HCT116 (cell line): ENCODE measurements at regions not wholly inside any gene's neighbourhood (a gene's known extent, or its start where the extent isn't known, plus 50 kb on each side); places are given as distances from the start of the nearest gene placed in this dataset.

Source experiments
- ATAC-seq: fragments of 200-7000 bp; cut with Tn5 transposase; 2 replicates; pipeline ENCODE4 v1.9.1; 2020; ENCODE audit warnings: mild to moderate bottlenecking, moderate library complexity
- BruUV-seq: library from RNA; stranded (reverse); fragments of 400-500 nt; replicated peaks from 2 replicates; lab custom pipeline; 2021; lab: Mats Ljungman, UMichigan
- CTCF ChIA-PET: fragments of 300-600 bp; sonication (Branson Sonifier 250); formaldehyde crosslinking; loops from one replicate; lab custom pipeline; 2021; ENCODE audit warnings: antibody characterized with exemption; lab: Charles Lee
- POLR2A ChIA-PET: fragments of 300-600, 350-600 bp; sonication (Branson Sonifier 250); formaldehyde crosslinking; loops from one replicate; lab custom pipeline; 2021; ENCODE audit warnings: antibody characterized with exemption; lab: Charles Lee
- RAD21 ChIA-PET, 2 experiments: fragments of 300-600 bp; sonication (Branson Sonifier 250); formaldehyde crosslinking; loops; one replicate each; lab custom pipeline; 2023; ENCODE audit warnings: low total read pairs in 2 of 2; ENCODE audit not compliant: uncharacterized antibody in 2 of 2, unreplicated experiment in 2 of 2, low non-redundant PET in 1 of 2; lab: Charles Lee
- DNase-seq: peaks from one replicate; pipeline ENCODE4 v3.0.0-alpha.2; 2010; ENCODE audit warnings: low read depth, low spot score
- H2AFZ ChIP-seq: fragments of 200-600 bp; shearing (Covaris generic), sonication (generic); 2 replicates; pipeline ENCODE4 v1.6.1; 2017; ENCODE audit warnings: low read depth, mixed run types, mixed read lengths, antibody characterized with exemption, low read length; ENCODE audit not compliant: poor library complexity, severe bottlenecking
- H3K27ac ChIP-seq: 2 replicates; pipeline ENCODE4 v1.5.1; 2012; ENCODE audit warnings: low read depth, low read length
- H3K27me3 ChIP-seq: fragments of 200-600 bp; sonication (generic); 2 replicates; pipeline ENCODE4 v1.6.1; 2016; ENCODE audit warnings: mixed run types, low read length, mixed read lengths; ENCODE audit not compliant: insufficient read depth
- H3K36me3 ChIP-seq, 2 experiments: fragments of 200-500 bp in 1 of 2; fragments of 200-600 bp in 1 of 2; sonication (Bioruptor generic) in 1 of 2; sonication (generic) in 1 of 2; 2 replicates each; pipeline versions ENCODE4 v1.5.1 to v1.6.1; 2014 to 2016; ENCODE audit warnings: low read length in 2 of 2, inconsistent platforms in 1 of 2, mixed read lengths in 1 of 2, mixed run types in 1 of 2; ENCODE audit not compliant: insufficient read depth in 2 of 2, control insufficient read depth in 1 of 2
- H3K4me1 ChIP-seq, 2 experiments: fragments of 200-600 bp in 1 of 2; sonication (generic) in 1 of 2; 2 replicates each; pipeline versions ENCODE4 v1.5.1 to v1.6.1; 2012 to 2017; ENCODE audit warnings: low read length in 2 of 2, inconsistent platforms in 1 of 2, mild to moderate bottlenecking in 1 of 2, mixed read lengths in 1 of 2, mixed run types in 1 of 2, moderate library complexity in 1 of 2; ENCODE audit not compliant: insufficient read depth in 2 of 2, control insufficient read depth in 1 of 2
- H3K4me2 ChIP-seq: fragments of 200-600 bp; sonication (generic); 2 replicates; pipeline ENCODE4 v1.6.1; 2017; ENCODE audit warnings: mixed run types, low read length, mixed read lengths
- H3K4me3 ChIP-seq, 2 experiments: fragments of 200-600 bp in 1 of 2; sonication (generic) in 1 of 2; replicated peaks in 1 of 2; 2 replicates each; pipeline ENCODE4 v1.5.1; 2011 to 2016; ENCODE audit warnings: low read length in 2 of 2, control low read depth in 1 of 2, low read depth in 1 of 2, mild to moderate bottlenecking in 1 of 2, mixed read lengths in 1 of 2, mixed run types in 1 of 2
- H3K79me2 ChIP-seq: fragments of 200-600 bp; sonication (generic); 2 replicates; pipeline ENCODE4 v1.6.1; 2017; ENCODE audit warnings: mild to moderate bottlenecking, mixed run types, low read length, moderate library complexity, mixed read lengths; ENCODE audit not compliant: insufficient read depth
- H3K9ac ChIP-seq: fragments of 200-600 bp; sonication (generic); 2 replicates; pipeline ENCODE4 v1.6.1; 2016; ENCODE audit warnings: low read length, mixed read lengths
- H3K9me2 ChIP-seq: fragments of 200-600 bp; sonication (generic), shearing (Covaris generic); 2 replicates; pipeline ENCODE4 v1.6.1; 2017; ENCODE audit warnings: mixed run types, mild to moderate bottlenecking, moderate library complexity; ENCODE audit not compliant: insufficient read depth
- H3K9me3 ChIP-seq, 2 experiments: fragments of 200-500 bp in 1 of 2; fragments of 200-600 bp in 1 of 2; sonication (Bioruptor generic) in 1 of 2; sonication (generic) in 1 of 2; 2 replicates each; pipeline ENCODE4 v1.6.1; 2014 to 2017; ENCODE audit warnings: low read length in 2 of 2, mixed read lengths in 2 of 2, inconsistent platforms in 1 of 2, low read depth in 1 of 2, mild to moderate bottlenecking in 1 of 2, mixed run types in 1 of 2, moderate library complexity in 1 of 2; ENCODE audit not compliant: control insufficient read depth in 1 of 2, insufficient read depth in 1 of 2
- H4K20me1 ChIP-seq: fragments of 200-600 bp; sonication (generic), shearing (Covaris generic); 2 replicates; pipeline ENCODE4 v1.6.1; 2017; ENCODE audit warnings: mixed run types, mild to moderate bottlenecking, moderate library complexity; ENCODE audit not compliant: insufficient read depth
- ATF3 ChIP-seq: IDR thresholded peaks from 2 replicates; pipeline ENCODE4 v1.6.1; 2012
- CBX3 ChIP-seq: IDR thresholded peaks from 2 replicates; pipeline ENCODE4 v1.6.1; 2012; ENCODE audit warnings: low read depth
- CEBPB ChIP-seq: IDR thresholded peaks from 2 replicates; pipeline ENCODE4 v1.6.1; 2012; ENCODE audit warnings: low read depth
- ELF1 ChIP-seq: IDR thresholded peaks from 2 replicates; pipeline ENCODE4 v1.6.1; 2012; ENCODE audit warnings: low read depth, borderline replicate concordance
- EZH2 ChIP-seq: fragments of 200-600 bp; sonication (generic); IDR thresholded peaks from 2 replicates; pipeline ENCODE4 v1.6.1; 2017; ENCODE audit warnings: antibody characterized with exemption, mixed run types
- EZH2phosphoT487 ChIP-seq: fragments of 200-600 bp; IDR thresholded peaks from 2 replicates; pipeline ENCODE4 v1.6.1; 2018; ENCODE audit warnings: antibody characterized with exemption, borderline replicate concordance
- FOSL1 ChIP-seq: IDR thresholded peaks from 2 replicates; pipeline ENCODE4 v1.6.1; 2012; ENCODE audit warnings: low read depth
- JUND ChIP-seq: IDR thresholded peaks from 2 replicates; pipeline ENCODE4 v1.6.1; 2012
- MAX ChIP-seq: IDR thresholded peaks from 2 replicates; pipeline ENCODE4 v1.6.1; 2012
- POLR2A ChIP-seq: IDR thresholded peaks from 2 replicates; pipeline ENCODE4 v1.7.0; 2011; ENCODE audit warnings: borderline replicate concordance; ENCODE audit not compliant: insufficient read depth, insufficient read length; ENCODE audit errors: extremely low read depth
- POLR2AphosphoS5 ChIP-seq: IDR thresholded peaks from 2 replicates; pipeline ENCODE4 v1.6.1; 2011; ENCODE audit warnings: mild to moderate bottlenecking, low read depth, low read length, moderate library complexity
- RAD21 ChIP-seq: IDR thresholded peaks from 2 replicates; pipeline ENCODE4 v1.6.1; 2012; ENCODE audit warnings: low read depth, mild to moderate bottlenecking
- REST ChIP-seq: IDR thresholded peaks from 2 replicates; pipeline ENCODE4 v1.6.1; 2012; ENCODE audit warnings: low read depth
- SIN3A ChIP-seq: IDR thresholded peaks from 2 replicates; pipeline ENCODE4 v1.6.1; 2012; ENCODE audit warnings: low read depth
- SRF ChIP-seq: IDR thresholded peaks from 2 replicates; pipeline ENCODE4 v1.6.1; 2012; ENCODE audit warnings: low read depth
- ZBTB33 ChIP-seq: IDR thresholded peaks from 2 replicates; pipeline ENCODE4 v1.6.1; 2011; ENCODE audit warnings: mild to moderate bottlenecking, low read length, moderate library complexity; ENCODE audit not compliant: insufficient replicate concordance; ENCODE audit errors: extremely low read depth
- ZFX ChIP-seq: fragments of 450-650 bp; IDR thresholded peaks from 2 replicates; pipeline ENCODE4 v1.6.1; 2017
- ZNF274 ChIP-seq: fragments of 200-500 bp; sonication (Bioruptor generic); IDR thresholded peaks from 2 replicates; pipeline ENCODE4 v1.6.1; 2014; ENCODE audit warnings: mild to moderate bottlenecking, low read depth, low read length, inconsistent platforms
- intact Hi-C: fragments of 100-400 bp; cut with micrococcal nuclease; formaldehyde crosslinking; loops from 2 replicates; pipeline ENCODE4 v1.10.0; 2022
- TF ChIP-seq, protein P1 (sequence below), 3 experiments: fragments of 200-600 bp in 1 of 3; sonication (generic) in 1 of 3; IDR thresholded peaks in 2 of 3; conservative IDR thresholded peaks in 1 of 3; 2 replicates each; pipeline ENCODE4 v1.5.1; 2012 to 2017; ENCODE audit warnings: low read depth in 2 of 3, low read length in 2 of 3, antibody characterized with exemption in 1 of 3, borderline replicate concordance in 1 of 3, control low read depth in 1 of 3, mild to moderate bottlenecking in 1 of 3, mixed read lengths in 1 of 3, mixed run types in 1 of 3, moderate library complexity in 1 of 3; ENCODE audit not compliant: insufficient read depth in 1 of 3

DNA sequence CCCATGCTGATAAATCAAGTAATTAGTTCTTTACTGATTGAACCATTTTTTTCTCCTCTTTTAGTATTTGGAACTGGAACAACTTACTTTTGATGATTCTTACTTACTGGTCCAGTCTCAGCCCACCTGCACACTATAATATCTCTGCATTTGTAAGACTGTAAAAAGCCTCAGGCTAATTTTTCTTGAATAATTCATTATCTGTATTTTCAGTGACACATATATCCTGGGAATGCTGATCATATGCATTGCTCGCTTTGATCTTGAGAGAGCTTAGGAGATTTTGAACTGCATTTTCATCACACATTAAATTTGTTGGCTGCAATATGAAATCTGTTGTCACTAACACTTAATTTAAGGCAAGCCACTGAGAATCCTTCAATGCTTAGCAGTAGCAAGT is 760.6 kb downstream of the EDEM1 start:
- H3K4me1 ChIP-seq, result no peaks in the 10 kb centered on the region
- no peaks in the 10 kb centered on the region for H3K36me3 ChIP-seq
- ChIA-PET POLR2A (no interaction called here), CTCF (no interaction called here), RAD21 (no interaction called here)
- TF ChIP-seq MAX (no peak), ZNF274 (no peak), EZH2phosphoT487 (no peak), RAD21 (no peak), ELF1 (no peak), FOSL1 (no peak), ZBTB33 (no peak), ATF3 (no peak), CBX3 (no peak), JUND (no peak), SRF (no peak), REST (no peak), CEBPB (no peak), ZFX (no peak), EZH2 (no peak), POLR2A (no peak), SIN3A (no peak), POLR2AphosphoS5 (no peak)
- TF ChIP-seq, protein P1, sequence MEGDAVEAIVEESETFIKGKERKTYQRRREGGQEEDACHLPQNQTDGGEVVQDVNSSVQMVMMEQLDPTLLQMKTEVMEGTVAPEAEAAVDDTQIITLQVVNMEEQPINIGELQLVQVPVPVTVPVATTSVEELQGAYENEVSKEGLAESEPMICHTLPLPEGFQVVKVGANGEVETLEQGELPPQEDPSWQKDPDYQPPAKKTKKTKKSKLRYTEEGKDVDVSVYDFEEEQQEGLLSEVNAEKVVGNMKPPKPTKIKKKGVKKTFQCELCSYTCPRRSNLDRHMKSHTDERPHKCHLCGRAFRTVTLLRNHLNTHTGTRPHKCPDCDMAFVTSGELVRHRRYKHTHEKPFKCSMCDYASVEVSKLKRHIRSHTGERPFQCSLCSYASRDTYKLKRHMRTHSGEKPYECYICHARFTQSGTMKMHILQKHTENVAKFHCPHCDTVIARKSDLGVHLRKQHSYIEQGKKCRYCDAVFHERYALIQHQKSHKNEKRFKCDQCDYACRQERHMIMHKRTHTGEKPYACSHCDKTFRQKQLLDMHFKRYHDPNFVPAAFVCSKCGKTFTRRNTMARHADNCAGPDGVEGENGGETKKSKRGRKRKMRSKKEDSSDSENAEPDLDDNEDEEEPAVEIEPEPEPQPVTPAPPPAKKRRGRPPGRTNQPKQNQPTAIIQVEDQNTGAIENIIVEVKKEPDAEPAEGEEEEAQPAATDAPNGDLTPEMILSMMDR (IDR thresholded peaks at IDR 0.05 in 2 of 3, conservative IDR thresholded peaks at IDR 0.05 in 1 of 3; ENCODE audit: borderline replicate concordance in 1 of 3, insufficient read depth in 1 of 3, low read depth in 2 of 3, low read length in 2 of 3), result no peak
- no peaks in the 10 kb centered on the region for H3K9me3 ChIP-seq
- H3K27ac ChIP-seq, result no peak overlapping the region
- no peaks in the 10 kb centered on the region for H3K27me3 ChIP-seq
- no peaks in the 10 kb centered on the region for H3K79me2 ChIP-seq
- ATAC-seq, result no peak
- H3K9ac ChIP-seq, result no peak overlapping the region
- no peak overlapping the region for H2AFZ ChIP-seq
- H3K9me2 ChIP-seq, result no peaks in the 10 kb centered on the region
- no peaks in the 10 kb centered on the region for H4K20me1 ChIP-seq
- DNase-seq, result no peak
- intact Hi-C loops, result no loop called here
- no peak overlapping the region for H3K4me2 ChIP-seq
- no peak overlapping the region for H3K4me3 ChIP-seq
- no TSS peak for BruUV-seq
